Esophagus squamous epithelium (tissue), 4 donors: ENCODE measurements at regions not wholly inside any gene's neighbourhood (a gene's known extent, or its start where the extent isn't known, plus 50 kb on each side); places are given as distances from the start of the nearest gene placed in this dataset.

Source experiments
- CTCF ChIP-seq, 6 experiments: fragments of 450-650 bp in 4 of 6; fragments of 200-600 bp in 2 of 6; sonication (generic) in 2 of 6; IDR thresholded peaks; one replicate each; pipeline ENCODE4 v1.5.1; 2016 to 2019; ENCODE audit warnings: antibody characterized with exemption in 6 of 6, mild to moderate bottlenecking in 4 of 6, moderate library complexity in 4 of 6
- POLR2A ChIP-seq, 4 donors: fragments of 450-650 bp; IDR thresholded peaks; one replicate each; pipeline ENCODE4 v1.6.1; 2017; ENCODE audit warnings: antibody characterized with exemption in 4 of 4, mild to moderate bottlenecking in 4 of 4, moderate library complexity in 3 of 4

- TF ChIP-seq CTCF (IDR thresholded peaks at IDR 0.05) (no peak), POLR2A (IDR thresholded peaks at IDR 0.05) (no peak)
These were observed 487.4 kb upstream of the RIOK2 start for GRCh38 chr5:97670447-97670846.
